NB4 (cell line): ENCODE measurements at regions not wholly inside any gene's neighbourhood (a gene's known extent, or its start where the extent isn't known, plus 50 kb on each side); places are given as distances from the start of the nearest gene placed in this dataset.

Experiments
- DNase-seq: peaks from one replicate; pipeline ENCODE4 v3.0.0; 2010; ENCODE audit warnings: low read depth
- H3K4me3 ChIP-seq: one replicate; pipeline ENCODE4 v1.5.1; 2011; ENCODE audit warnings: mild to moderate bottlenecking, low read depth, low read length, moderate library complexity
- MYC ChIP-seq: IDR thresholded peaks from 2 replicates; pipeline ENCODE4 v1.6.1; 2011; ENCODE audit warnings: low read depth, low read length
- POLR2A ChIP-seq: IDR thresholded peaks from 2 replicates; pipeline ENCODE4 v1.6.1; 2011; ENCODE audit warnings: mild to moderate bottlenecking; ENCODE audit not compliant: insufficient read length; ENCODE audit errors: extremely low read depth
- TF ChIP-seq, protein P1 (sequence below): IDR thresholded peaks from one replicate; pipeline ENCODE4 v1.5.1; 2012; ENCODE audit warnings: low read depth, low read length
- TF ChIP-seq, protein P2 (sequence below): IDR thresholded peaks from 2 replicates; pipeline ENCODE4 v1.6.1; 2011; ENCODE audit warnings: low read depth, low read length

DNA sequence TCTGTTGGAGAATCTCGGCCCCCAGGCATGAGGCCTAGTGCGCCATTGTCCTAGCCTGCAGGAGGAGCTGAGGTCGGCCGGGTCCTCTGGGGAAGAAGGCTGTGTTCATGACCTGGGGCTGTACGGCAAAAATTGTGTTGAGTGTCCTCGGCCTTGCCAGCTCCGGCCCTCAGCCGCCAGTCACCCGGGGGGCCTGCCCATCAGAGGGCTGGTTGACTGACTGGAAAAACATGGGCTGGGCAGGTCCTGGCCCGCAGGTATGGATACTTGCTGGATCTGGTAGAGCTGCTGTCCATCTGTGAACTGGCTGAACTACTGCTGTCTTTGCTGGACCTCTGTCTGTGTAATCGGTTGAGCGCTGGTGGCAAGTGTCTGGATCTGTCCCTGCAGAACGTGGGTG lies 136.7 kb upstream of the GAS1 start:
- no peak overlapping the region for H3K4me3 ChIP-seq
- TF ChIP-seq POLR2A = no peak
- no peak for TF ChIP-seq MYC
- TF ChIP-seq, protein P1, sequence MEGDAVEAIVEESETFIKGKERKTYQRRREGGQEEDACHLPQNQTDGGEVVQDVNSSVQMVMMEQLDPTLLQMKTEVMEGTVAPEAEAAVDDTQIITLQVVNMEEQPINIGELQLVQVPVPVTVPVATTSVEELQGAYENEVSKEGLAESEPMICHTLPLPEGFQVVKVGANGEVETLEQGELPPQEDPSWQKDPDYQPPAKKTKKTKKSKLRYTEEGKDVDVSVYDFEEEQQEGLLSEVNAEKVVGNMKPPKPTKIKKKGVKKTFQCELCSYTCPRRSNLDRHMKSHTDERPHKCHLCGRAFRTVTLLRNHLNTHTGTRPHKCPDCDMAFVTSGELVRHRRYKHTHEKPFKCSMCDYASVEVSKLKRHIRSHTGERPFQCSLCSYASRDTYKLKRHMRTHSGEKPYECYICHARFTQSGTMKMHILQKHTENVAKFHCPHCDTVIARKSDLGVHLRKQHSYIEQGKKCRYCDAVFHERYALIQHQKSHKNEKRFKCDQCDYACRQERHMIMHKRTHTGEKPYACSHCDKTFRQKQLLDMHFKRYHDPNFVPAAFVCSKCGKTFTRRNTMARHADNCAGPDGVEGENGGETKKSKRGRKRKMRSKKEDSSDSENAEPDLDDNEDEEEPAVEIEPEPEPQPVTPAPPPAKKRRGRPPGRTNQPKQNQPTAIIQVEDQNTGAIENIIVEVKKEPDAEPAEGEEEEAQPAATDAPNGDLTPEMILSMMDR = no peak
- TF ChIP-seq, protein P2, sequence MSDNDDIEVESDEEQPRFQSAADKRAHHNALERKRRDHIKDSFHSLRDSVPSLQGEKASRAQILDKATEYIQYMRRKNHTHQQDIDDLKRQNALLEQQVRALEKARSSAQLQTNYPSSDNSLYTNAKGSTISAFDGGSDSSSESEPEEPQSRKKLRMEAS = no peak
- DNase-seq = no peak

DNA sequence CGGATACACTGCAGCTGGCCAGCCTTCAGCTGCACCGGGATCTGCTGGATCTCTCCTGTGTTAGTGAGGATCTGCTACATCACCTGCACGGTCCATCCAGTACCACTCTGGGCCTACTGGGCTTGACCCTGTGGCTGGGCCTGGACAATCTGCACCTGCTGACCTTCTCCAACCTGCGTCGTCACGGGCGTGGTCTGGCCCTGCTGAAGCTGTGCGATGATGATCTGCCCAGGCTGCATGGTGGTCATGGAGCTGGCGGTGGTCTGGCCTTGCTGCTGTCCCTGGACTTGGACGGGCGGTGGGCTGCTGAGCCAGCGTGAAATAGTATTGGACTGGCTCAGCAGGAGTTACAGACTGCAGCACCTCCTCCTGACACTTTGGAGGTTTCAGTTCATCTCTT lies 137.1 kb upstream of the GAS1 start:
- TF ChIP-seq POLR2A = no peak
- TF ChIP-seq, protein P1 = no peak
- TF ChIP-seq MYC = no peak
- TF ChIP-seq, protein P2 = no peak

DNA sequence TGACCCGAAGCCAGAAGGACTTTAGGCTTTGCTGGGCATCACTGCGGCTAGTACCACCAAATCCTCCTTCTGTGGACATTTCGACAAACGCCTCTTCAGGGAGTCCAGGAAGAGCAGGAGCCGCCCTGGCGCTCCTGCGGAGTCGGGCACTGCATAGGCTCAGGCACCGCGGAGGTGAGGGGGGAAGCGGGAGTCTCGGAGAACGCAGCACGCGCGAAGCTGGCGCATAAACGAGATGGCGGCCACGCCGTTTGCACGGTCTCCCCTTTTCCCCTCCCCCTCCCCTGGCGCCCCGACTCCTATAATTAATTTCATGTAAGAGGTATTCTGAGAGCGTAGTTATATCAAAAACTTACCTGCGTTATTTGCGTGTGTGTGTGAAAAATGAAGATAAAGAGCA lies 137.8 kb upstream of the GAS1 start:
- TF ChIP-seq, protein P2 = no peak
- TF ChIP-seq, protein P1 = no peak
- TF ChIP-seq MYC (no peak), POLR2A (no peak)
- no peak overlapping the region for H3K4me3 ChIP-seq
- DNase-seq = no peak

More for the DNA sequence above, 137.1 kb upstream of the GAS1 start:
- H3K4me3 ChIP-seq = no peak overlapping the region
- no peak for DNase-seq

DNA sequence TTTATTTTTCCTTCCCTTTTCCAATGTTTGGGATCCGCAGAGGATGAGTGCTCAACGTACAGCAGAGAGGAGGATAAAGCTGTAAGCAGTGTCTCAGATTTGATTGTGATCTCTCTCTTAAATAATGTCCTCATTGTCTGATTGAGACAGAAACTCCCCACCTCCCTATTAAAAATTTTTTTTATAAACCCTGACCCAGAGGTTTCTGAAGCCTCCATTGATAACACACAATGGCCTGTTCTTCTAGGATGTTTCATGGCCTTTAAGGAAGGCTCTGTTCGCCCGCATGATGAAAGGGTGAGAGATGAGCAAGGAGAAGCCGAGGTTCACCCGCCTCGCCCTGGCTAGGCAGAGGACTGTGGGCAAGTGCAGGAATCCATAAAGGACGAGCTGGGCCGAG lies 138.2 kb upstream of the GAS1 start:
- H3K4me3 ChIP-seq = no peak overlapping the region
- DNase-seq = no peak
- TF ChIP-seq, protein P1 = no peak

DNA sequence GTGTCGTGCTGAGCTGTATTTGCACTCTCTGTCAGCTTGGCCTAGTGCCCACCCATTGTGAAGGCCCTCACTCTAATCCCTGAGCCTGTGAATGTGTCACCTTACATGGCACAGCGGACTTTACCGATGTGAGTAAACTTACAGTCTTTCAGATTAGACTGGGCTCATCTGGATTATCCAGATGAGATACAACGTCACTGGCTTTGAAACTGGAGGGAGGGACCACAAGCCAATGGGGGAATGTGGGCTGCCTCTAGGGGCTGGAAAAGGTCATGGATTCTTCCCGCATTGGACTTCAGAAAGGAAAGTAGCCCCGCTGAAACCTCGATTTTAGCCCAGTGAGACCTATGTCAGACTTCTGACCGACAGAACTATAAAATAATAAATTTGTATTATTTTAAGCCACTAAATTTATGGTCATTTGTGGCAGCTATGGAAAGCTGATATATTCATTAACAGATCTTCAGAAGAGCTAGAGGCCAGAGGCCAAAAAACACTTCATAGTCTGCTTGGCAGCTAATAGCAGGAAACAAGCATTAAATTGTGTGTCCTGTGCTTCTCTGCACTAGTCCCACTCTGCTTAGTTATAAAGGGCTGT lies 139.0 kb upstream of the GAS1 start:
- TF ChIP-seq POLR2A = no peak
- TF ChIP-seq MYC = no peak
- TF ChIP-seq, protein P1 = no peak
- TF ChIP-seq, protein P2 = no peak
- H3K4me3 ChIP-seq = no peak overlapping the region
- no peak for DNase-seq

DNA sequence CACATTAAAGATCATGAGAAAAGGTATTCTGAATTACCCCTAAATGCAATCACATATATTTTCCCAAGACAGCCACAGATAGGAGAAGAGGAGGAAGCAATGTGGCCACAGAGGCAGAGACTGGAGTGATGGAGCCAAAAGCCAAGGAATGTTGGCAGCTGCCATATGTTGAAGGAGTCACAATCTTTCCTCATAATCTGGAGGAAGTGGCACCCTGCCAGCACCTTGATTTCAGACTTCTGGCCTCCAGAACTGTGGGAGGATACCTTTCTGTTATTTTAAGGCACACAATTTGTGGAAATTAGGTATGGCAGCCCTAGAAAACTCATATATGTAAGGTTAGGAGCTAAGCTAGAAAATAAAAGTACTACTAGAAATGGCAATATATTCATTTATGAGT lies 139.9 kb upstream of the GAS1 start:
- TF ChIP-seq MYC = no peak
- TF ChIP-seq, protein P1 = no peak
- no peak for TF ChIP-seq POLR2A
- DNase-seq = no peak
- H3K4me3 ChIP-seq = no peak overlapping the region
